HuH-7 (cell line): ENCODE measurements at regions not wholly inside any gene's neighbourhood (a gene's known extent, or its start where the extent isn't known, plus 50 kb on each side); places are given as distances from the start of the nearest gene placed in this dataset.
"Not testable (repeated sequence)": the region's sequence is repeated elsewhere in the genome, so short reads cannot be mapped to it uniquely, and the experiment has no call there.

Experiments used
- DNase-seq: peaks from one replicate; pipeline ENCODE4 v3.0.0; 2011; ENCODE audit warnings: low spot score

DNA sequence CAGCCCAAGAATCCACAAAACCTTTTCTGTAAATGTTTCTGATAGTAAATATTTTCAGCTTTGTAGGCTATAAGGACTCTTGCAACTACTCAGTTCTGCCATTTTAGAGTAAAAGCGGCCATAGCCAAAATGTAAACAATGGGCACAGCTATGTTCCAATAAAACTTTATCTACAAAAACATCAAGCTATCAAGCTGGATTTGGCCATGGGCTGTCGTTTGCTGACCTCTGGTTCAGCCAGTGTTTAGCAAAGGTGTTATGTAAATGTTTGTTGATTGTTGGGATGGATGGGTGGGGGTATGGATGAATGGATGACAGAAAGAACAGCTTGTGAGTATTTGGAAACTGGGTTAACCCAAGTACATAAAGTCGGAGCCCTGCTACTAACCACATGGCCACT, 111.1 kb upstream of the VRK1 start:
- DNase-seq: no peak

DNA sequence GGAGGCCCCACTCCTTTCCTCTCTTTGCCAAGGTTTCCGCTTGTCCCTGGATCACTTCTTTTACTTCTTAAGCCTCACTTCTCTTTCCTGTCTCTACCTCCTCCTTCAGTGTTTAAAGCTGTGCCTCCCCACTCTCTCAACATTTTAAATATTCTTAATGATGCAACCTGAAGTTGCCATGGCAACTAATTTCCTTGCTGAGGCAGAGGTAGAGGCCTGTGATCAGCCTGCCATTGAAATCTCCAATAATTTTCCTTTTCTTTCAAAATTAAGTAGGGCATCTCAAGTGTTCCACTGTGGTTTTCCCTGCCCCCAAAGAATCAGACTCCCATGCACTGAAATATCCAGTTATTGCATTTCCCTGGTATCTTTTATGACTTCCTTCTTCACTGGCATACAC, 108.6 kb upstream of the VRK1 start:
- DNase-seq: no peak

DNA sequence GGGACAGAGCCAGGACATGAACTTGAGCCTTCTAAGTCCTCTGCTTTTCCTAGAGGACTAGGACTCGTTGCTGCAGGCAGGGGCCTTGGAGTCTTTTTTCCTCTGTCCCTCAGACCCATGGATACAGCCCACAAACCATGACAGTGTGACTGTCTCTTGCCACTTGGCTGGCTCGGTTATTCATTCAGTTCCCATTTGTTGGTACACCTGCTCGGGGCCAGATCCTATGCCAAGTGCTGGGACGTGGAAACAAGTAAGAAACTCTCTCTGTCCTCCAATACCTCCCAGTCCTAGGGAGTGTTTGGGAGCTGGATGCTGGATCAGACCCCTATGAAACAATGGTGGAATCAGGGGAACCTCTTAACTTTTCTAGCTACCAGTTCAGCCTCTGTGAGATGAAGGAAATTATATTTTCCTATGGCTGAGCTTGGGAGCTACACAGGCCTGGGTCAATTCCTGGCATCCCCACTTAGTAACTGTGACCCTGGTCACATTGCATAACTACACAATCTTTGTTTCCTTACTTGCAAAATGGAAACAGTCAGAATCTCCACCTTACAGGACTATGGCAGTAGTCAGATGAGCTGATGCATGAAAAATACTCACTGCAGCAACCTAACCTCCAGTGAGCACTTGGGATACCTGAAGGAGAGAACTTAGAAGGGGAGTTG, 106.3 kb upstream of the VRK1 start:
- DNase-seq: no peak

DNA sequence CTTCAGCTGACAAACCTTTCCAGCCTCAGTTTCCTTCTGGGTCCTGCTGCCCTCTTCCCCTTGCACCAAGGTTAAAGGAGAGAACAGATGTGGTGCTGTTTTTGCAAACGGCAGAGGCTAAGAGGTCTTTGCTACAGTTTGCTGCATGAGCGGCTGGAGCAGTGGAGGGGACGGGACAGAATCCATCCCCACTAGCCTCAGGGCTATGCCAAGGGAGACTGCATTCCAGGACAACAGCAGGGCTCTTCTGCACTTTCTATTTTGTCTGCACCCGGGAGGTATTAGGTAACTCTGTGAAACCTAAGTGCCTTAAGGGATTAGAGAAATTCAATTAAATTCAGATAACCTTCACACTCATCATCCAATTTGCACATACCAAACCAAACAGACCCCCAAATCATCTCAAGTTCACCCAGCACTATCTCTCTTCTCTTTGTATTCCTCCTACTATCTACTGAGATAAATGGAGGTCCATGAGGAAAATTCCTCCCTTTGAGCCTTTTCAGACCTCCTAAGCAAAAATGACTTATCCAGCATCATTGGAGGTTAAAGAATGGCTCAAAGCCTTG, 103.8 kb upstream of the VRK1 start:
- DNase-seq: no peak

DNA sequence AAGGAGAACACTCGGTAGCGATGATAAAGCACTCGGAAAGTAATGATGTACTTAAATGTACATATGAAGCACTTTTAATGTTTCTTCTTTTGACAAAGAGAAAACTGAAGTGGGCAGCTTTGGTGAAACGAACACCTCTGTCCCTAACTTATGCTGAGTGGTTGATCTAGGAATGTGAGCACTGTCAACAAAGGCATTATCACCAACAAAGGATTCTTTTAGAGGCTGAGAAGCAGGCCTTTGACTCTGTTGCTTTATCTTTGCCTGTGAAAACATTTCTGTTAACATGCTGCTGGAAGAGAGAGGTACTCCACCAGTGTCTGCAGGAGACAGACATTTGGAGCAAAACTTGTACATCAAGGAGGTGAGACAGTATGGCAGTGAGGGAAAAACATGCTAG, 103.2 kb upstream of the VRK1 start:
- no peak for DNase-seq

DNA sequence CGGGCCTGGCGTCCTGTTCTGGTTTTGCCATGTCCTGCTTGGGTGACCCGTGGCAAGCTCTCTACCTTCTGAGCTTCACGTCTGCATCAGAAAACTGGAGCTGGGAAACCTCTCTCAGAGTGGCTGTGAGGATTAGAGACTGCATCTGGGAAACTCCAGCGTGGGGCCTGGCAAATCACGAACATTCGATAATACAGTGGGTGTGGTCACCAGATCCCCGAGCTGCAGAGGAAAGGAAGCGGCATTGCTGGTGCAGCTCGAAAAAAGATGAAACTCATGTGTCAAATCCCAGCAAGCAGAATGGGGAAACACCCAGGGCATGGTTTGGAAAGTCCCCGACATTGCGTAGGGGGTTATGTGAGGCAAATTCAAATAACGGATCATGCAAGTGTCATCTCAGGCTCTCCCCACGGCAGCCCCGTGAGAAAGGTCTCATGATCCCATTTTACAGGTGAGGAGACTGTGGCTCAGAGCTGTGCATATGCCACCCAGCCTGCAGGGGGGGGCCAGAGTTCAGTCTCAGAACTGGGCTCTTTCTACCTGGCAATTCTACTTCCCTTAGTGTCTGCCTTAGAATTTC, 98.1 kb upstream of the VRK1 start:
- DNase-seq: no peak

DNA sequence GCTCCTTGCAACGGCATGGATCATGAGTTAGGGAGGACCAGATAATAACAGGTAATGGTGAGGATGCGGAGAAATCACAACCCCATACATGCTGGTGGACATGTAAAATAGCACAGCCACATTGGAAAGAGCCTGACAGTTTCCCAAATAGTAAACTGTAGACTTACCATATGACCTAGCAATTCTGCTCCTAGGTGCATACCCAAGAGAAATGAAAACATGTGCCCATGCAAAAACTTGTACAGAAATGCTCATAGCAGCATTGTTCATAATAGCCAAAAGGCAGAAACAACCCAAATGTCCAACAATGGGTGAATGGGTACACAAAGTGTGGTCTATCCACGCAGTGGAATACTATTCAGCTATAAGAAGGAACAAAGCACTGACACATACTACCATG, 97.5 kb upstream of the VRK1 start:
- DNase-seq: no peak

DNA sequence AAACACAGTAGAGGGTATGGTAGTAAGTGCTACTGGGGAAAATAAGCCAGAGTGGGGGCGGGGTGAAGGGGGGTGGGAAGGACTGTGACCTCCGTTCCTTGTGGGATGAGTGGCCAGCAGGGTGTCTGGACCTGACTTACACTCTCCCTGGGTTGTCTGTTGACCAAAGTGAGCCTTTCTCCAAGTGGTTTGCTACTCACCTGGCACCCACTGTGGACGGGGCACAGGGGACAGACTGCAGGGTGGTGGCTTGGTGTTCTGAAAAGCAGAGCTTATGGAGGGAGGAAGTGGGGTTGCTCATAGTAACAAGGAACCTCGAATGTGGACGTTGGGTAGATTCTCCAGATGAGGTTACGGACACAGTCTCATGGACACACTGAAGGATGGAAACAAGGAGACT, 94.4 kb upstream of the VRK1 start:
- no peak for DNase-seq

DNA sequence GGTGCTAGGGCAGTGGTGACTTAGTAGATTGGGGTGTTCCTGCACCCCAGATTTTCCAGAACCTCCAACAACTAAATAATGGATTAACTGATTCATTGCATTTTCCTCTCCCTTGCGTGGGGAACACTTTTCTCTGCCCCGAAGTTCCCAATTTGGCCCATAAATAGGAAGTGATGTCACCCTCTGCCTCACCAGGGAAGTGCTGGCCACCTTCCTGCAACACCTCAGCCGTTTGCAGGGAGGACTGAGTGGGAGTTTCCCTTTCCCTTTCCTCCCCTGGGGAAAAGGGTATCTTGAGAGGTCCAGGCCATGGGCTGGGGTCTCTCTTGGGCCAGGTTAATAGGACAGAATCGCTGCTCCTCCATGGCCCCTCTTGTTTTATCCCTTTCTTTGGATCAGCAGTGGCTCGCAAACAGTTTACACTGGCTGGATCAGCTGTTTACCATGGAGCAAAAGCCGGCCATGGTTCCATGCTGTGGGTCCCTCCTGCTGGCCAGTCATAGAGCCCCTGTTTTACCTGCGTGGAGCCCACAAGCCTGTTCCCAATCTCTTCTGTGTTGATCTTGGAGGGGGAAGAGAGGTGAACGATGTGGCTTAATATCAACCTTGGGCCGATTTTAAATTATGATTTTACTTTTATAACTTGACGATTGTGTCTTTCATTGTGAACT, 91.6 kb upstream of the VRK1 start:
- DNase-seq: no peak

DNA sequence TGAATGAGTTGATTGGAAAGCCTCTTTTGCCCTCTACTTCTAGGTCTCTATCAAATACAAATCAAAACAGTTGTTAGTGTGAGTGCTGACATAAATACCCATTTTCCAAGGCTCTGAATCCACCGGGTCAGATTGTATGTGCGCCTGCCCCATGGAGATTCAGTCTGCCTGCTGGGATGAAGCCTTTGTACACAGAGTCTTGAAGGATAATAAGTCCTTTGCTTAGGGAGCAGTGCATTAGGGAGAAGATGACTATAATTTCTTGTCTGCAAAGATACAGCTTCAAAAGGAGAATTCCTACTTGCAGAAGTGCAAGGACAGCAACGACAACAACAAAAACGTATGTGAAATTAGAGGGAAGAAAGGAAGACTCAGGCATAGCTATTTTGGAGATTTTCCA, 90.3 kb upstream of the VRK1 start:
- no peak for DNase-seq

DNA sequence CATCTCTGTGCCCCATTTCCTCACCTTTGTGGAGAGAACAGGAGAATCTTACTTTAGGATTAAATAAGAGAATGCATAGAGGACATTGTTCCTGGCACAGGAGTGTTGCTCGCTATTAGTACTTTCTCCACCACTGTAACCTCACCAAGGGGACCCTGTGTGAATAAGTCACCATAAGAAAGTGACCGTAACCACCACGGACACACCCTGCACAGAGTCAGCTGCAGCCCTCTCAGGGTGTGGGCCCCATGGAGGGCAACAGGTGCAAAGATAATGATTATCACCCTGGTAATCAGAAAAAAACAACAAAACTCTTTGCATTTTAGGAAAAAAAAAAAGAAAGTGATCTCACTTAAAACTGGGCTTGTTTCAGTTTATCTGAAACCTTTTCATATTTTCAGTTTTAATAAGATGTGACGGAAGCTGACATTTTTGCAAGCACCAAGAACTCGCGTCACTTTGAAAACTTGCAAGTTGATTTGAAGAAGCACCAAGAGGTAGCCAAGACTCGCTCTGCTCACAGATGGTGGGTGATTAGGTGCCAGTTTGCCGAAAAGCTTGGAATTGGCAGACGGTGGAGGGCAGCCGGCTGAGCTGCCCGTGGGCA, 87.0 kb upstream of the VRK1 start:
- no peak for DNase-seq

DNA sequence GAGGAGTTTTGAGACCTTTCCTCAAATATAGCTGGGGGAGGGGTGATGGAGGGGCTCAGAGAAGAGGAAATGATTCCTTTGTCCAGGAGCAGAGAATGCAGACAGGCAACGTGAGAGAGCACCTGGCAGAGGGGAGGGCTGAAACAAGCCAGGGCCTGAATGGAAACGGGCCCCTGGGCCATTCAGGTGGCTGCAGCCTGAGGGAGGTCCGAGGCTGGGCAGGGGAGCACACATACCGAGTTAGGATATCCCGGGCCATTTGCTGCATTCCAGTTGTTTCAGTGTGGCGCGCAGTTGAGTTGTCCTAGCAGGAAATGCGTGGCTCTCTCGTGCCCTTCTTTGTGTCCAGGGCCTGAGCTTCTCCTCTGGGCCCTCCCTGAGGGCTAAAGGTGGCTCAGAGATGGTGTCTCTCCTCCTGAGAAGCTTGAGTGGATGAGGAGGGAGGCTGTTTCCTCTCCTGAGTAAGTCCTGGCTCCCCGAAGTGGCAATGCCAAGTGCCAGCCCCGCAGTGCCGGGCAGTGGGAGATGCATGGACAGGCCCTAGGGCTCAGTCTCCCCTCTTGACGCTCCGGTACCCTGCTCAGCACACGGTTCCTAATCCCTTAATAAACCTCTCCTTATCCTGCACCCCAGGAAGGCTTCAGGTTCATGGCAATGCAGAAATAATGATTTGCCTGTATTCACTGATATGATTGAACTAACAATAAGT, 85.5 kb upstream of the VRK1 start:
- DNase-seq: no peak

DNA sequence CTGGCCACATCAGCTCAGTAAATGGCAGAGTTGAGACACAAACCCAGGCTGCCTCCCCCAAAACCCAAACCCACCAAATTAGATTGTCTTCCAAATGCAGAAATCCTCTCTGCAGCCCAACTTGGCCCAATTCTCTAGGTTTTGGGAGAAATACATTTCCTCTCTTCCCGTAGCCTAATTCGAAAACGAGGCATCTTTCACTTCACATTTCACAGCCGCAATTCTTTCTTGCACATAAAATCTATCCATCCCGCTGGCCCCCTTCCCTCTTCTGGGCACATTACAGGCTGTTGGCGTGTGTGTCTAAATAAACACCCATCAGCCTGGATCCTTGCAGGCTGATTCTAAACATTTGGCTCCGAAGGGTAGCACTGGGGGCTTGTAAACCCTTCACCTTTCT, 83.8 kb upstream of the VRK1 start:
- DNase-seq: no peak

DNA sequence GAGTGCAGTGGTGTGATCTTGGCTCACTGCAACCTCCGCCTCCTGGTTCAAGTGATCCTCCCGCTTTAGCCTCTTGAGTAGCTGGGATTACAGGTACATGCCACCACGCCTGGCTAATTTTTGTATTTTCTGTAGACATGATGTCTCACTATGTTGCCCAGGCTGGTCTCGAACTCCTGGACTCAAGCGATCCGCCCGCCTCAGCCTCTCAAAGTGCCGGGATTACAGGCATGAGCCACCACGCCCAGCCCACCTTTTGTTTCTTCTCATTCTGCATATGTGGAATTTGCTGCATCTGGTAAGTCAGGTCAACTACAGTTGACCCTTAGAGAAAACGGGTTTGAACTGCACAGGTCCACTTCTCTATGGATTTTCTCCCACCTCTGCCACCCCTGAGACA, 82.6 kb upstream of the VRK1 start:
- not testable (repeated sequence) for DNase-seq

DNA sequence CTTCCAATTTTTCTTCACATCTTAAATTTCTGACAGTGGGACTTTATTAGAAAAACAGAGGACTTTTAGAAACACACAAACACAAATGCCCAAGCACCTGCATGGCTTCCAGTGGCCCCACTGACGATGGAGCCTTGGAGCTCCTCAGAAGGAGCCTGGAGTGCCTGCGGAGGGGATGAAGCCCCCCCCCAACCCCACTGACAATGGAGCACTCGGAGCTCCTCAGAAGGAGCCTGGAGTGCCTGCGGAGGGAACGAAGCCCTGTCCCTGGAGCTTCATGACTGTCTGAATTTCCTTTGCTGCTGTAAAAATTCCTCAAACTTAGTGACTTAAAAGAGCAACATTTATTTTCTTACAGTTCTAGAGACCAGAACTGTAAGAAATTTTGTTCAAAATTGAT, 80.1 kb upstream of the VRK1 start:
- no peak for DNase-seq

DNA sequence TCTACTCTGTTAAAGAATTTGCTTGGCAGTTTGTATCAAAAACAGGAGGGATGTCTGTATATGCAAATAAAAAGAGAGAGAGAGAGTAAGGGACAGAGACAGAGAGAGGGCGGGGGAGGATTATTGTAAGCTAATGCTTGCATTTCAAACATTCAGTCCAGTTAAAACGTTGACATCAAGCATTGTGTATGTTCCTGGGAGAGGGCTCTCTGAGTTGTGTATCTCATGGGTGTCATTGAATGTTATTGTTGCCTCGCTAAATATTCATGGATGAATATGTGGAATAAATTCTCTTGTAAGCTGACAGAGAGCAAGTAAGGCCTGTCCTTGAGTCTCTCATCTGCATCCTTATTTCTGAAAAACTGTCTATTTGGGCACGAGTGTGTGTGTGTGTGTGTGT, 78.8 kb upstream of the VRK1 start:
- DNase-seq: no peak

DNA sequence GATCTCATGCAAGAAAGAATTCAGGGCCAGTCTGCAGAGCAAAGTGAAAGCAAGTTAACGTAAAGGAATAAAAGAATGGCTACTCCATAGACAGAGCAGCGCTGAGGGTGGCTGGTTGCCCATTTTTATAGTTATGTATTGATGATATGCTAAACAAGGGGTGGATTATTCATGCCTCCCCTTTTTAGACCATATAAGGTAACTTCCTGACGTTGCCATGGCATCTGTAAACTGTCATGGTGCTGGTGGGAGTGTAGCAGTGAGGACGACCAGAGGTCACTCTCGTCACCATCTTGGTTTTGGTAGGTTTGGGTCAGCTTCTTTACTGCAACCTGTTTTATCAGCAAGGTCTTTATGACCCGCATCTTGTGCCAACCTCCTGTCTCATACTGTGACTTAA, 76.5 kb upstream of the VRK1 start:
- DNase-seq: not testable (repeated sequence)

DNA sequence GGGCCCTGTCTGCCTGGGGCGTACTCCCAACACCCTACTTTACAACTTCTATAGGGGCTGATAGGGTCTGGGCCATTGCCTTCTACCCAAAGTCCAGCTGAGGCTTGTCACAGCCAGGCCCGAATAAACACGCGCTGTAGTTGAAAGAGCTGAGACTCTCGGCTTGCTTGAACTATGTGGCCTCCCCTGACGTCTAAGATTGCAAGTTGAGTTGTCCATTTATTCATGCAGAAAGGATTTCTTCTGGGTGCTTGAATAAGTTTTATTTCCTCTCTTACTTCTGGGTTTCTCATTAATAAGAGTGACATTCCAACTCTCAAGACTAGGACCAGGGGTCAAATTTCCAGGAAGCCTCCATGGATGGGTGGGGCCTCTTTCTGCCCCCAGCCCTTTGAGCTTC, 74.4 kb upstream of the VRK1 start:
- DNase-seq: no peak

DNA sequence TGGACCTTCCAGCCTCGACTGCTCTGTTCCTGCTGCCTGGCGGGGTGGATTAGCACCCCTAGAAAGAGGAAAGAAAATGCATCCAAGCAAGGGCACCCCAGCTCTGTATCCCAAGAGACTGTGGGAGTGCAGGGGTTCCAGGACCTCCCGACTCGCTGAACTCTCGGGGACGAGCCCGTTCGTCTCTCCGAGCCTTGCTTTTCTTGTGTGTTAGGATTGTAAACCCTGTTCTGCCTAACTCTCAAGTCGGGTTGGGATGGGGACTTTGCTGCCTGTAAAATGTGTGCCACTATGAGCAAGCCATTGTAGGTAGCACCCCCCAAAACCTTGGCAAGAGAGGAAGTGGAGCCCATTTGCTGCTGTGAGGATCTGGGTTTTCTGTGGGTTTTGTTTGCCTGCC, 73.2 kb upstream of the VRK1 start:
- no peak for DNase-seq

DNA sequence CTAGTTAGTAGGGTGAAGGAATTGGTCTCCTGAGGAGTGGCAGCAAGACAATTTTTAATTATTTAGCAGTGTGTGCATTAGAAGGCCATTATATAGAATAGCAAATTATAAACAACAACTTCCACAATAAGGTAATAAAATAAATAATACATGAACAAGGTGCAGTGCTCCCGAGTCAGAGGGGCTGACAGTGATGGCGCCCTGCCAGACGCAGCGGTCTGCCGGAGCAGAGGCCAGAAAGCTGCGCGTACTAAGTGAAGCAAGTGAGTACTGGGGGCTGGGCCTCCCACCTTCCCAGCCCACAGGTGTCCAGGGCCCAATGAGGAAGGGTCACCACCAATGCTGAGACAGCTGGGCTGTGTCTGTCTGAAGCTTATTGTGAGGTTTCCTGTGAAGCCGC, 72.0 kb upstream of the VRK1 start:
- no peak for DNase-seq

DNA sequence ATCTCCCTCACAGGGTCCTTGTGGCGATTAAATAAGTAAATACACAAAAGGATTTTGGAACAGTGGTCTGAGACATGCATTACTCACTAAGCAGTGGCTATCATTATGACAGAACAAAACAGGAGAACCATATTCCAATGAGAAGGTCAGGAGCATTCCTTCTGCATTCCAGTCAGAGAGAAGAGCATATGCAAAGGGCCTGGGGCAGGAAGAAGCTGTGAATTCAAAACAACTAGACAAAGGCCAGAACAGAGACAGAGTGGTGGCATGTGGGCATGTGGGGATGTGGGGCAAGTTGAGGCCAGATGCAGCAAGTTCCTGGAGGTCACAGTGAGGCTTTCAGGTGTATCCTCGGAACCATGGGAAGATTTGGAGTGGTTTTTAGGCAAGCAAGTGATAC, 70.1 kb upstream of the VRK1 start:
- DNase-seq: no peak

DNA sequence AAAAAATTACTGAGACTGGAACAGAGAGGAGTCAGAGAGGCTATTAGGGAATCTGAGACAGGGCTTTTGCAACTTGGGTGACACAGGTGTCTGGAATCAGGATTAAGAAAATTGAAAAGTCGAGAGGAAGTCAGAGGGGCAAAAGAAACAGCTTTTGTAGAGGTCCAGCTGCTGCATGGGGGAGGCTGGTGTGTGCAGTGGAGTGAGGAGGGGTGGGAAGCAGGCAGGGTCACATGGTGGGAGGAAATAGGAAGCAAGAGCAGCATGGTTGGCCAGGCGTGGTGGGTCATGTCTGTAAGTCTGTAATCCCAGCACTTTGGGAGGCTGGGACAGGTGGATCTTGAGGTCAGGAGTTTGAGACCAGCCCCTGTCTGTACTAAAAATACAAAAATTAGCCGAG, 69.7 kb upstream of the VRK1 start:
- DNase-seq: no peak
